Heart left ventricle (tissue), 13 donors: ENCODE measurements at regions not wholly inside any gene's neighbourhood (a gene's known extent, or its start where the extent isn't known, plus 50 kb on each side); places are given as distances from the start of the nearest gene placed in this dataset.

Experiments
- POLR2A ChIP-seq, 2 donors: fragments of 450-650 bp; IDR thresholded peaks; one replicate each; pipeline ENCODE4 v1.6.1; 2017; ENCODE audit warnings: antibody characterized with exemption in 2 of 2, mild to moderate bottlenecking in 2 of 2, moderate library complexity in 2 of 2
- TF ChIP-seq, protein P1 (sequence below), 12 donors: fragments of 200-600 bp; sonication (generic) in 4 of 12; IDR thresholded peaks; one replicate each; pipeline versions ENCODE4 v1.5.0 to v1.8.0; 2018 to 2022; ENCODE audit warnings: antibody characterized with exemption in 12 of 12, mild to moderate bottlenecking in 5 of 12
- donor health status: ischemic (EF 13 %, LVEDD 7.1; RV severe dilation, severe dysfunction).
- donor health status: DM: no; HTN: yes; CAD: no.
- donor health status: DM: no; HTN: no; CAD: no.
- donor health status: ischemic (EF 25% LVEDD 6.9; RV normal size, moderate dysfunction).
- donor health status: ischemic (EF 25% LVEDD 5.7; RV mildly dilated, moderate dysfunction).
- donor health status: ischemic (EF 35%, LVEDD 5.7; RV mildly dilated, moderate dysfunction).
- donor health status: nonischemic (EF 11% LVEDD 7.7; RV severe dilation, severe dysfunction).
- donor health status: DM: yes; HTN: yes; CAD: no.
- donor health status: PGD.
- donor health status: ischemic (EF 29% LVEDD 5.4; RV normal size, mild dysfunction).
- donor health status: nonischemic (EF 23%, LVEDD 6.1; RV moderate dilation, normal function).

DNA sequence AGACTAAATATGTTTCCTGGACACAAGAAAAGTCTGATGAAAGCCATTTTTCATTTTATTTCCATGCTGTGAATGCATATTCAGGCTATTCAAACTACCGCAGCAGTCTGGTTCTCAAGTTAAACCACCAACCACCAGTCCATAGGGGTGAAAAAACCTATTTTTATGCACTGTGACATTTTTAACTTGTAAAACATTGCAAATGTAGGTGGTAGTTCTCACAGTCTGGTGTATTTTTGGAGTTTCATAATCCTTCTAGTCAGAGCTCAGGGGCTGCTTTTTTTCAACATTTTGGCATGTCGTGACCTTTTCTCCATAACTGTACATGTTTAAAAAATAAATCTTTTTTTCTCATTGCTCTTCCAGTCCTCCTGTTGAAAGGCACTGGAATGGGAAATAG is 907.6 kb upstream of the ADGRL2 start:
- TF ChIP-seq, protein P1, sequence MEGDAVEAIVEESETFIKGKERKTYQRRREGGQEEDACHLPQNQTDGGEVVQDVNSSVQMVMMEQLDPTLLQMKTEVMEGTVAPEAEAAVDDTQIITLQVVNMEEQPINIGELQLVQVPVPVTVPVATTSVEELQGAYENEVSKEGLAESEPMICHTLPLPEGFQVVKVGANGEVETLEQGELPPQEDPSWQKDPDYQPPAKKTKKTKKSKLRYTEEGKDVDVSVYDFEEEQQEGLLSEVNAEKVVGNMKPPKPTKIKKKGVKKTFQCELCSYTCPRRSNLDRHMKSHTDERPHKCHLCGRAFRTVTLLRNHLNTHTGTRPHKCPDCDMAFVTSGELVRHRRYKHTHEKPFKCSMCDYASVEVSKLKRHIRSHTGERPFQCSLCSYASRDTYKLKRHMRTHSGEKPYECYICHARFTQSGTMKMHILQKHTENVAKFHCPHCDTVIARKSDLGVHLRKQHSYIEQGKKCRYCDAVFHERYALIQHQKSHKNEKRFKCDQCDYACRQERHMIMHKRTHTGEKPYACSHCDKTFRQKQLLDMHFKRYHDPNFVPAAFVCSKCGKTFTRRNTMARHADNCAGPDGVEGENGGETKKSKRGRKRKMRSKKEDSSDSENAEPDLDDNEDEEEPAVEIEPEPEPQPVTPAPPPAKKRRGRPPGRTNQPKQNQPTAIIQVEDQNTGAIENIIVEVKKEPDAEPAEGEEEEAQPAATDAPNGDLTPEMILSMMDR (IDR thresholded peaks at IDR 0.05), result no peak
- TF ChIP-seq POLR2A (IDR thresholded peaks at IDR 0.05), result no peak
